Gastroesophageal sphincter (tissue), 3 donors: ENCODE measurements at regions not wholly inside any gene's neighbourhood (a gene's known extent, or its start where the extent isn't known, plus 50 kb on each side); places are given as distances from the start of the nearest gene placed in this dataset.

Source experiments
- POLR2A ChIP-seq, 2 donors: fragments of 450-650 bp; IDR thresholded peaks; one replicate each; pipeline ENCODE4 v1.6.1; 2017; ENCODE audit warnings: antibody characterized with exemption in 2 of 2, mild to moderate bottlenecking in 2 of 2, moderate library complexity in 1 of 2
- POLR2AphosphoS5 ChIP-seq: sonication (generic); formaldehyde crosslinking; IDR thresholded peaks from one replicate; pipeline ENCODE4 v1.6.1; 2017; ENCODE audit warnings: antibody characterized with exemption
- TF ChIP-seq, protein P1 (sequence below), 4 experiments: fragments of 200-600 bp in 2 of 4; fragments of 450-650 bp in 2 of 4; sonication (generic) in 1 of 4; IDR thresholded peaks; one replicate each; pipeline ENCODE4 v1.5.1; 2017 to 2019; ENCODE audit warnings: antibody characterized with exemption in 4 of 4, mild to moderate bottlenecking in 2 of 4, moderate library complexity in 2 of 4

- TF ChIP-seq, protein P1, sequence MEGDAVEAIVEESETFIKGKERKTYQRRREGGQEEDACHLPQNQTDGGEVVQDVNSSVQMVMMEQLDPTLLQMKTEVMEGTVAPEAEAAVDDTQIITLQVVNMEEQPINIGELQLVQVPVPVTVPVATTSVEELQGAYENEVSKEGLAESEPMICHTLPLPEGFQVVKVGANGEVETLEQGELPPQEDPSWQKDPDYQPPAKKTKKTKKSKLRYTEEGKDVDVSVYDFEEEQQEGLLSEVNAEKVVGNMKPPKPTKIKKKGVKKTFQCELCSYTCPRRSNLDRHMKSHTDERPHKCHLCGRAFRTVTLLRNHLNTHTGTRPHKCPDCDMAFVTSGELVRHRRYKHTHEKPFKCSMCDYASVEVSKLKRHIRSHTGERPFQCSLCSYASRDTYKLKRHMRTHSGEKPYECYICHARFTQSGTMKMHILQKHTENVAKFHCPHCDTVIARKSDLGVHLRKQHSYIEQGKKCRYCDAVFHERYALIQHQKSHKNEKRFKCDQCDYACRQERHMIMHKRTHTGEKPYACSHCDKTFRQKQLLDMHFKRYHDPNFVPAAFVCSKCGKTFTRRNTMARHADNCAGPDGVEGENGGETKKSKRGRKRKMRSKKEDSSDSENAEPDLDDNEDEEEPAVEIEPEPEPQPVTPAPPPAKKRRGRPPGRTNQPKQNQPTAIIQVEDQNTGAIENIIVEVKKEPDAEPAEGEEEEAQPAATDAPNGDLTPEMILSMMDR (IDR thresholded peaks at IDR 0.05), result no peak
- no peak for TF ChIP-seq POLR2A (IDR thresholded peaks at IDR 0.05)
- TF ChIP-seq POLR2AphosphoS5, result no peak
Measured at GRCh38 chr3:5739299-5739935, 551.9 kb downstream of the EDEM1 start.
